GM12878 (cell line): ENCODE measurements at regions not wholly inside any gene's neighbourhood (a gene's known extent, or its start where the extent isn't known, plus 50 kb on each side); places are given as distances from the start of the nearest gene placed in this dataset.

ENCODE experiments used
- ATAC-seq: fragments of 200-7000 bp; cut with Tn5 transposase; 3 replicates; pipeline ENCODE4 v1.9.1; 2020; ENCODE audit warnings: mild to moderate bottlenecking, moderate library complexity
- BruUV-seq: library from RNA; stranded (reverse); fragments of 400-500 nt; replicated peaks from 2 replicates; lab custom pipeline; 2021; lab: Mats Ljungman, UMichigan
- CTCF ChIA-PET: fragments of 300-600 bp; sonication (Branson Sonifier 250); formaldehyde crosslinking; extraction: SDS; loops from one replicate; lab custom pipeline; 2021; ENCODE audit warnings: inconsistent platforms; lab: Yijun Ruan, JAX
- POLR2A ChIA-PET: fragments of 350-600 bp; formaldehyde crosslinking; extraction: SDS; loops from one replicate; lab custom pipeline; 2021; ENCODE audit warnings: inconsistent platforms; lab: Charles Lee
- RAD21 ChIA-PET: fragments of 300-600 bp; sonication (Branson Sonifier 250); formaldehyde crosslinking; loops from one replicate; lab custom pipeline; 2023; ENCODE audit warnings: antibody characterized with exemption; ENCODE audit not compliant: unreplicated experiment; lab: Charles Lee
- SMC1A ChIA-PET: fragments of 300-600 bp; sonication (Branson Sonifier 250); formaldehyde crosslinking; loops from one replicate; lab custom pipeline; 2023; ENCODE audit not compliant: unreplicated experiment, uncharacterized antibody; lab: Charles Lee
- DNase-seq: peaks from one replicate; pipeline ENCODE4 v3.0.0-alpha.2; 2011; ENCODE audit warnings: low read depth, low spot score
- FAIRE-seq: peaks from 3 replicates; lab custom pipeline; 2011; peaks lifted over from hg19 to GRCh38; lab: Jason Lieb, UNC
- H2AFZ ChIP-seq: 2 replicates; pipeline ENCODE4 v1.6.0; 2011; ENCODE audit warnings: low read depth, low read length, control low read depth; ENCODE audit not compliant: control insufficient read depth
- H3K27ac ChIP-seq: 2 replicates; pipeline ENCODE4 v1.5.1; 2011; ENCODE audit warnings: control low read depth; ENCODE audit not compliant: control insufficient read depth, insufficient read depth
- H3K27me3 ChIP-seq, 2 experiments: replicated peaks in 1 of 2; 2 replicates each; pipeline versions ENCODE4 v1.6.0 to v1.6.1; 2011; ENCODE audit warnings: low read length in 1 of 2; ENCODE audit not compliant: control insufficient read depth in 2 of 2, insufficient read depth in 2 of 2
- H3K36me3 ChIP-seq, 2 experiments: 2 replicates each; pipeline ENCODE4 v1.5.1; 2011; ENCODE audit warnings: low read length in 1 of 2; ENCODE audit not compliant: control insufficient read depth in 2 of 2, insufficient read depth in 2 of 2
- H3K4me1 ChIP-seq: 2 replicates; pipeline ENCODE4 v1.6.1; 2011; ENCODE audit warnings: mild to moderate bottlenecking, low read length, moderate library complexity, mixed read lengths; ENCODE audit not compliant: control insufficient read depth, insufficient read depth
- H3K4me2 ChIP-seq: 2 replicates; pipeline ENCODE4 v1.6.0; 2011; ENCODE audit warnings: control low read depth; ENCODE audit not compliant: control insufficient read depth, insufficient read depth
- H3K4me3 ChIP-seq: fragments of 200-600 bp; sonication (generic); 2 replicates; pipeline ENCODE4 v1.5.1; 2016
- H3K79me2 ChIP-seq: 2 replicates; pipeline ENCODE4 v1.6.0; 2011; ENCODE audit warnings: low read length; ENCODE audit not compliant: control insufficient read depth, insufficient read depth
- H3K9ac ChIP-seq: 2 replicates; pipeline ENCODE4 v1.8.0; 2011; ENCODE audit warnings: low read length, control low read depth, mixed read lengths; ENCODE audit not compliant: control insufficient read depth, insufficient read depth
- H3K9me3 ChIP-seq: replicated peaks from 3 replicates; pipeline ENCODE4 v1.5.1; 2011; ENCODE audit warnings: mild to moderate bottlenecking, low read length; ENCODE audit not compliant: control insufficient read depth, insufficient read depth
- H4K20me1 ChIP-seq: 2 replicates; pipeline ENCODE4 v1.6.0; 2011; ENCODE audit not compliant: control insufficient read depth, insufficient read depth
- IKZF1 ChIP-seq: fragments of 450-650 bp; conservative IDR thresholded peaks from 2 replicates; pipeline ENCODE4 v1.6.1; 2017; ENCODE audit warnings: antibody characterized with exemption, mild to moderate bottlenecking
- MEF2B ChIP-seq: fragments of 450-650 bp; IDR thresholded peaks from 2 replicates; pipeline ENCODE4 v1.6.1; 2018; ENCODE audit warnings: mild to moderate bottlenecking, moderate library complexity; ENCODE audit not compliant: partially characterized antibody, poor library complexity, severe bottlenecking
- SMARCA5 ChIP-seq: fragments of 450-650 bp; IDR thresholded peaks from 2 replicates; pipeline ENCODE4 v1.6.1; 2017; ENCODE audit warnings: mild to moderate bottlenecking
- WGBS: methylation state at CpG from one replicate; pipeline ENCODE4 v1.1.6; 2016; ENCODE audit warnings: low lambda C conversion rate; ENCODE audit not compliant: insufficient replicate concordance, insufficient coverage; ENCODE audit errors: missing lambda C conversion rate; 5-methylcytosine and 5-hydroxymethylcytosine counted together
- in situ Hi-C: fragments of 300-500 bp; cut with MboI; formaldehyde crosslinking; loops from 9 replicates; pipeline ENCODE4 v1.14.3; 2018; ENCODE audit warnings: mixed read lengths
- intact Hi-C: fragments of 100-400 bp; cut with micrococcal nuclease; formaldehyde crosslinking; loops from one replicate; pipeline ENCODE4 v1.14.2; 2022; ENCODE audit not compliant: unreplicated experiment
- TF ChIP-seq, protein P1 (sequence below): fragments of 450-650 bp; IDR thresholded peaks from 2 replicates; pipeline ENCODE4 v1.6.1; 2016; ENCODE audit warnings: mild to moderate bottlenecking

- peak overlapping the region; percentile 29; the same call in 1 of the 2 replicates for H2AFZ ChIP-seq
- ATAC-seq = peak; percentile 68
- H3K4me2 ChIP-seq = no peak overlapping the region
- SMC1A ChIA-PET = interaction anchor here (0.7 to 1.4 kb wide), 8 partner anchors 9 to 120 kb away, joined by 3 to 4 read pairs (median 3); no protein-coding TSS in a partner anchor
- H3K27ac ChIP-seq = no peak overlapping the region
- no peaks in the 10 kb centered on the region for H3K27me3 ChIP-seq
- no peaks in the 10 kb centered on the region for H4K20me1 ChIP-seq
- peaks cover 11% of the 10 kb centered on the region for H3K4me1 ChIP-seq
- RAD21 ChIA-PET = interaction anchor here (1.1 to 2.1 kb wide), 2 partner anchors 9 to 11 kb away, joined by 5 read pairs; no protein-coding TSS in a partner anchor
- H3K4me3 ChIP-seq = no peak overlapping the region
- no peak for DNase-seq
- CTCF ChIA-PET = interaction anchor here (0.8 to 1.1 kb wide), 2 partner anchors 23 to 26 kb away, joined by 3 to 4 read pairs; no protein-coding TSS in a partner anchor
- FAIRE-seq = no peak
- TF ChIP-seq, protein P1, sequence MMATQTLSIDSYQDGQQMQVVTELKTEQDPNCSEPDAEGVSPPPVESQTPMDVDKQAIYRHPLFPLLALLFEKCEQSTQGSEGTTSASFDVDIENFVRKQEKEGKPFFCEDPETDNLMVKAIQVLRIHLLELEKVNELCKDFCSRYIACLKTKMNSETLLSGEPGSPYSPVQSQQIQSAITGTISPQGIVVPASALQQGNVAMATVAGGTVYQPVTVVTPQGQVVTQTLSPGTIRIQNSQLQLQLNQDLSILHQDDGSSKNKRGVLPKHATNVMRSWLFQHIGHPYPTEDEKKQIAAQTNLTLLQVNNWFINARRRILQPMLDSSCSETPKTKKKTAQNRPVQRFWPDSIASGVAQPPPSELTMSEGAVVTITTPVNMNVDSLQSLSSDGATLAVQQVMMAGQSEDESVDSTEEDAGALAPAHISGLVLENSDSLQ = no peak
- peak; percentile 36 for TF ChIP-seq MEF2B
- no peak for TF ChIP-seq SMARCA5
- 0 out of 2 replicates have a peak, but pooled peaks have one; percentile 13 for TF ChIP-seq IKZF1
- H3K79me2 ChIP-seq = no peaks in the 10 kb centered on the region
- POLR2A ChIA-PET = no interaction called here
- H3K36me3 ChIP-seq = no peaks in the 10 kb centered on the region
- H3K9ac ChIP-seq = no peak overlapping the region
- in situ Hi-C loops = no loop called here
- BruUV-seq = no TSS peak
- whole genome bisulfite sequencing = 10% methylated on average over 4 of the region's 4 CpGs
- intact Hi-C loops = no loop called here
- H3K9me3 ChIP-seq = no peaks in the 10 kb centered on the region; the same call in 2 of the 3 replicates
These were observed 704.0 kb downstream of the RNF144A start for GRCh38 chr2:7621018-7621814.
